ENCODE measurements at regions not wholly inside any gene's neighbourhood (a gene's known extent, or its start where the extent isn't known, plus 50 kb on each side); places are given as distances from the start of the nearest gene placed in this dataset.

- Histone ChIP-seq H3K79me2 (ENCODE audit: low read length) (no peaks in the 10 kb centered on the region), H3K9me2 (replicated peaks; ENCODE audit: low read length) (no peaks in the 10 kb centered on the region), H3K4me2 (ENCODE audit: low read length) (no peak overlapping the region), H3K27ac (ENCODE audit: low read length) (no peak overlapping the region), H3K9ac (ENCODE audit: low read length) (no peak overlapping the region), H3K9me3 (ENCODE audit: low read length) (no peaks in the 10 kb centered on the region), H2AFZ (ENCODE audit: low read length) (no peak overlapping the region), H3K27me3 (ENCODE audit: low read length) (no peaks in the 10 kb centered on the region), H3F3A (ENCODE audit: low read length, unreplicated experiment) (no peaks in the 10 kb centered on the region), H4K20me1 (ENCODE audit: low read length) (no peaks in the 10 kb centered on the region), H3K4me1 (ENCODE audit: insufficient read depth, low read length) (no peaks in the 10 kb centered on the region), H3K4me3 (ENCODE audit: low read length) (no peak overlapping the region), H3K36me3 (ENCODE audit: low read depth, low read length) (no peaks in the 10 kb centered on the region)
- TF ChIP-seq CTCF (conservative IDR thresholded peaks at IDR 0.05; ENCODE audit: low read depth, low read length): no peak
- no peak for TF ChIP-seq EZH2phosphoT487 (IDR thresholded peaks at IDR 0.05; ENCODE audit: borderline replicate concordance, low read length)
- no peak for TF ChIP-seq EZH2 (IDR thresholded peaks at IDR 0.05; ENCODE audit: low read length, unreplicated experiment)
- DNase-seq (no peak), ATAC-seq (no peak)
- ChIA-PET CTCF (no interaction called here), POLR2A (ENCODE audit: unreplicated experiment) (no interaction called here)
- intact Hi-C loops (cut with micrococcal nuclease): no loop called here
- no TSS peak for BruUV-seq (replicated peaks)
Measured at GRCh38 chr16:5590416-5590815, 492.8 kb upstream of the EEF2KMT start.

GRCh38 chr16:5589812-5590373 lies 492.3 kb upstream of the EEF2KMT start:
- H3F3A ChIP-seq (ENCODE audit: low read length, unreplicated experiment): no peaks in the 10 kb centered on the region
- no peaks in the 10 kb centered on the region for H4K20me1 ChIP-seq (ENCODE audit: low read length)
- H3K36me3 ChIP-seq (ENCODE audit: low read depth, low read length): no peaks in the 10 kb centered on the region
- no TSS peak for BruUV-seq (replicated peaks)
- H3K9me2 ChIP-seq (replicated peaks; ENCODE audit: low read length): no peaks in the 10 kb centered on the region
- H3K9ac ChIP-seq (ENCODE audit: low read length): no peak overlapping the region
- intact Hi-C loops (cut with micrococcal nuclease): no loop called here
- H2AFZ ChIP-seq (ENCODE audit: low read length): no peak overlapping the region
- H3K27me3 ChIP-seq (ENCODE audit: low read length): no peaks in the 10 kb centered on the region
- H3K79me2 ChIP-seq (ENCODE audit: low read length): no peaks in the 10 kb centered on the region
- TF ChIP-seq EZH2 (IDR thresholded peaks at IDR 0.05; ENCODE audit: low read length, unreplicated experiment): no peak
- TF ChIP-seq EZH2phosphoT487 (IDR thresholded peaks at IDR 0.05; ENCODE audit: borderline replicate concordance, low read length): no peak
- no peak for TF ChIP-seq CTCF (conservative IDR thresholded peaks at IDR 0.05; ENCODE audit: low read depth, low read length)
- H3K4me3 ChIP-seq (ENCODE audit: low read length): no peak overlapping the region
- ATAC-seq (no peak), DNase-seq (no peak)
- H3K27ac ChIP-seq (ENCODE audit: low read length): no peak overlapping the region
- no peaks in the 10 kb centered on the region for H3K4me1 ChIP-seq (ENCODE audit: insufficient read depth, low read length)
- no peaks in the 10 kb centered on the region for H3K9me3 ChIP-seq (ENCODE audit: low read length)
- no peak overlapping the region for H3K4me2 ChIP-seq (ENCODE audit: low read length)
- ChIA-PET POLR2A (ENCODE audit: unreplicated experiment) (no interaction called here), CTCF (no interaction called here)

- no peaks in the 10 kb centered on the region for H3K9me3 ChIP-seq (ENCODE audit: low read length)
- H3K4me3 ChIP-seq (ENCODE audit: low read length): no peak overlapping the region
- no TSS peak for BruUV-seq (replicated peaks)
- H3F3A ChIP-seq (ENCODE audit: low read length, unreplicated experiment): no peaks in the 10 kb centered on the region
- no peaks in the 10 kb centered on the region for H3K27me3 ChIP-seq (ENCODE audit: low read length)
- H3K4me1 ChIP-seq (ENCODE audit: insufficient read depth, low read length): no peaks in the 10 kb centered on the region
- no peak for TF ChIP-seq EZH2 (IDR thresholded peaks at IDR 0.05; ENCODE audit: low read length, unreplicated experiment)
- no peak for TF ChIP-seq CTCF (conservative IDR thresholded peaks at IDR 0.05; ENCODE audit: low read depth, low read length)
- no peak for TF ChIP-seq EZH2phosphoT487 (IDR thresholded peaks at IDR 0.05; ENCODE audit: borderline replicate concordance, low read length)
- no peaks in the 10 kb centered on the region for H4K20me1 ChIP-seq (ENCODE audit: low read length)
- POLR2A ChIA-PET (ENCODE audit: unreplicated experiment): no interaction called here
- no peak overlapping the region for H2AFZ ChIP-seq (ENCODE audit: low read length)
- intact Hi-C loops (cut with micrococcal nuclease): no loop called here
- ATAC-seq (no peak), DNase-seq (no peak)
- H3K4me2 ChIP-seq (ENCODE audit: low read length): no peak overlapping the region
- H3K36me3 ChIP-seq (ENCODE audit: low read depth, low read length): no peaks in the 10 kb centered on the region
- H3K9me2 ChIP-seq (replicated peaks; ENCODE audit: low read length): no peaks in the 10 kb centered on the region
- CTCF ChIA-PET: no interaction called here
- no peak overlapping the region for H3K27ac ChIP-seq (ENCODE audit: low read length)
- no peaks in the 10 kb centered on the region for H3K79me2 ChIP-seq (ENCODE audit: low read length)
- no peak overlapping the region for H3K9ac ChIP-seq (ENCODE audit: low read length)
Measured at GRCh38 chr16:5584109-5584508, 486.5 kb upstream of the EEF2KMT start.
